Fibroblast of pulmonary artery (primary cell): ENCODE measurements at regions not wholly inside any gene's neighbourhood (a gene's known extent, or its start where the extent isn't known, plus 50 kb on each side); places are given as distances from the start of the nearest gene placed in this dataset.
"Not testable (repeated sequence)": the region's sequence is repeated elsewhere in the genome, so short reads cannot be mapped to it uniquely, and the experiment has no call there.

Experiments used
- DNase-seq: peaks from one replicate; pipeline ENCODE4 v3.0.0-alpha.2; 2010; ENCODE audit warnings: low read depth
- H3K4me3 ChIP-seq: replicated peaks from 2 replicates; pipeline ENCODE4 v1.5.1; 2011; ENCODE audit warnings: low read depth, mild to moderate bottlenecking, control low read depth, low read length, moderate library complexity
- CTCF ChIP-seq: IDR thresholded peaks from 2 replicates; pipeline ENCODE4 v1.5.1; 2011; ENCODE audit warnings: mild to moderate bottlenecking, control low read depth, low read length, inconsistent platforms; ENCODE audit errors: missing control alignments

GRCh38 chr2:231644426-231644825 is 51.8 kb downstream of the TEX44 start:
- TF ChIP-seq CTCF, result no peak

GRCh38 chr2:231646476-231646875 is 53.8 kb downstream of the TEX44 start:
- no peak for DNase-seq
- TF ChIP-seq CTCF, result no peak
- no peak overlapping the region for H3K4me3 ChIP-seq

More at GRCh38 chr2:231644426-231644825, 51.8 kb downstream of the TEX44 start:
- no peak overlapping the region for H3K4me3 ChIP-seq
- no peak for DNase-seq

- DNase-seq, result peak; percentile 62
- peak; percentile 68 for TF ChIP-seq CTCF
- H3K4me3 ChIP-seq, result no peak overlapping the region
These were observed 56.0 kb downstream of the TEX44 start for GRCh38 chr2:231648579-231649174.

GRCh38 chr2:231651561-231651960 is 56.8 kb upstream of the PTMA start:
- H3K4me3 ChIP-seq, result not testable (repeated sequence)
- peak; percentile 54 for DNase-seq

GRCh38 chr2:231655488-231655887 is 52.8 kb upstream of the PTMA start:
- DNase-seq, result no peak
- TF ChIP-seq CTCF, result no peak
- H3K4me3 ChIP-seq, result no peak overlapping the region

- DNase-seq, result no peak
- TF ChIP-seq CTCF, result no peak
- H3K4me3 ChIP-seq, result no peak overlapping the region
These were observed 52.4 kb upstream of the PTMA start for GRCh38 chr2:231655894-231656293.
